LNCAP (cell line): ENCODE measurements at regions not wholly inside any gene's neighbourhood (a gene's known extent, or its start where the extent isn't known, plus 50 kb on each side); places are given as distances from the start of the nearest gene placed in this dataset.

Experiments
- TF ChIP-seq, protein P1 (sequence below): fragments of 450-650 bp; IDR thresholded peaks from 2 replicates; pipeline ENCODE4 v1.5.1; 2017; ENCODE audit warnings: mild to moderate bottlenecking

DNA sequence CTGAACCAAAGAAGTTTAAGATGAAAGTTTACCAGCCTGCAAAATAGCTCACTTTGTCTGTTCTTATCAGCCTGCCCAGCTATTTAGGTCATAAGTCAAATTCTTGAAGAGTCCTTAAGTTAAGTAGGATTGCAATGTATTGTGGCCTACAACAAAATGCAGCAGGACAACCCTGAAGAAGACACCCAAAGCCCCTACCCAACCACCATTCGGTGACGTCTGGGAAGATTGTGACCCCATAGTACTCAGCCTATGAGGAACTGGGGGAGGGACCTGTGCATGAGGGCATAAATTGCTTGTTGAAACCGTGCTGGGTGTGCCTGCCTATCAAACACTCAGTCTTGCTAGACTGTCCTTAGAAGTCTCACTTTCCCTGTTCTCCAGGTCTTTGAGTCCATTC lies 50.5 kb upstream of the FDX1 start:
- TF ChIP-seq, protein P1, sequence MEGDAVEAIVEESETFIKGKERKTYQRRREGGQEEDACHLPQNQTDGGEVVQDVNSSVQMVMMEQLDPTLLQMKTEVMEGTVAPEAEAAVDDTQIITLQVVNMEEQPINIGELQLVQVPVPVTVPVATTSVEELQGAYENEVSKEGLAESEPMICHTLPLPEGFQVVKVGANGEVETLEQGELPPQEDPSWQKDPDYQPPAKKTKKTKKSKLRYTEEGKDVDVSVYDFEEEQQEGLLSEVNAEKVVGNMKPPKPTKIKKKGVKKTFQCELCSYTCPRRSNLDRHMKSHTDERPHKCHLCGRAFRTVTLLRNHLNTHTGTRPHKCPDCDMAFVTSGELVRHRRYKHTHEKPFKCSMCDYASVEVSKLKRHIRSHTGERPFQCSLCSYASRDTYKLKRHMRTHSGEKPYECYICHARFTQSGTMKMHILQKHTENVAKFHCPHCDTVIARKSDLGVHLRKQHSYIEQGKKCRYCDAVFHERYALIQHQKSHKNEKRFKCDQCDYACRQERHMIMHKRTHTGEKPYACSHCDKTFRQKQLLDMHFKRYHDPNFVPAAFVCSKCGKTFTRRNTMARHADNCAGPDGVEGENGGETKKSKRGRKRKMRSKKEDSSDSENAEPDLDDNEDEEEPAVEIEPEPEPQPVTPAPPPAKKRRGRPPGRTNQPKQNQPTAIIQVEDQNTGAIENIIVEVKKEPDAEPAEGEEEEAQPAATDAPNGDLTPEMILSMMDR = no peak

DNA sequence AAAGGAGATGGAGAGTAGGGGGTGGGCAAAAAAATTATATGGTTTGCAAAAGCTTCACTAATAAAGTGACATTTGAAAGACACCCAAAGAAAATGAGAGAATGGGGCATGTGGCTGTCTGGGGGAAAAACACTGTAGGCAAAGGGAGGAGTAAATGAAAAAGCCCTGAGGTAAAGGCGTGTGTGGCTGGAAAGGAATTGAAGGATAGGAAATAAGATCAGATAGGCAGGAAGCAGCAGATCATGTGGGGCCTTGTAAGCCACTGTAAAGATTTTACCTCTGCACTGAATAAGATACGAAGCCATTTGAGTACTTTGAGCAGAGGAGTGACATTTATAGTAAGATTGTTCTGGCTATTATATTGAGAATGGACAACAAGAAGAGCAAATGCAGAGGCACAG lies 49.8 kb upstream of the FDX1 start:
- TF ChIP-seq, protein P1 = no peak
